Thyroid gland (tissue), 4 donors: ENCODE measurements at regions not wholly inside any gene's neighbourhood (a gene's known extent, or its start where the extent isn't known, plus 50 kb on each side); places are given as distances from the start of the nearest gene placed in this dataset.

Source experiments
- POLR2A ChIP-seq, 2 donors: fragments of 450-650 bp; IDR thresholded peaks; one replicate each; pipeline ENCODE4 v1.6.1; 2017; ENCODE audit warnings: antibody characterized with exemption in 2 of 2, mild to moderate bottlenecking in 2 of 2, moderate library complexity in 1 of 2
- TF ChIP-seq, protein P1 (sequence below), 6 experiments: fragments of 200-600 bp in 3 of 6; fragments of 450-650 bp in 3 of 6; sonication (generic) in 3 of 6; IDR thresholded peaks; one replicate each; pipeline ENCODE4 v1.5.1; 2016 to 2019; ENCODE audit warnings: antibody characterized with exemption in 6 of 6, mild to moderate bottlenecking in 2 of 6, inconsistent platforms in 1 of 6, moderate library complexity in 1 of 6

DNA sequence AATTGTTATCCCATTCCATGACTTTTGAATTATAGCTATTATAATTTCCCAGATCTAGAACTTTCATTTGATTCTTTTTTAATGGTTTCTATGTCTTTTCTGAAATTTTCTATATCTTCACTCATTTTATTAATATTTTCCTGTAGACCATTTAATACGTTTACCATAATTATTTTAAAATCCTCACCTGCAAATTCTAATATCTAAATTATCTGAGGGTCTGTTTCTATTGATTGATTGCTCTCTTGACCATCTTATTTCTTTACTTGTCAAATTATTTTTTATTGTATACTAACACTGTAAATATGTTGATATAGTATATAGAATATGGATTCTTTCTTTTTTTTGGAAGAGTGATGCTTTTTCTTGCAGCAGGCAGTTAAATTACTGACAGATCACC lies 229.3 kb upstream of the CTBP2 start:
- TF ChIP-seq, protein P1, sequence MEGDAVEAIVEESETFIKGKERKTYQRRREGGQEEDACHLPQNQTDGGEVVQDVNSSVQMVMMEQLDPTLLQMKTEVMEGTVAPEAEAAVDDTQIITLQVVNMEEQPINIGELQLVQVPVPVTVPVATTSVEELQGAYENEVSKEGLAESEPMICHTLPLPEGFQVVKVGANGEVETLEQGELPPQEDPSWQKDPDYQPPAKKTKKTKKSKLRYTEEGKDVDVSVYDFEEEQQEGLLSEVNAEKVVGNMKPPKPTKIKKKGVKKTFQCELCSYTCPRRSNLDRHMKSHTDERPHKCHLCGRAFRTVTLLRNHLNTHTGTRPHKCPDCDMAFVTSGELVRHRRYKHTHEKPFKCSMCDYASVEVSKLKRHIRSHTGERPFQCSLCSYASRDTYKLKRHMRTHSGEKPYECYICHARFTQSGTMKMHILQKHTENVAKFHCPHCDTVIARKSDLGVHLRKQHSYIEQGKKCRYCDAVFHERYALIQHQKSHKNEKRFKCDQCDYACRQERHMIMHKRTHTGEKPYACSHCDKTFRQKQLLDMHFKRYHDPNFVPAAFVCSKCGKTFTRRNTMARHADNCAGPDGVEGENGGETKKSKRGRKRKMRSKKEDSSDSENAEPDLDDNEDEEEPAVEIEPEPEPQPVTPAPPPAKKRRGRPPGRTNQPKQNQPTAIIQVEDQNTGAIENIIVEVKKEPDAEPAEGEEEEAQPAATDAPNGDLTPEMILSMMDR (IDR thresholded peaks at IDR 0.05): no peak
- no peak for TF ChIP-seq POLR2A (IDR thresholded peaks at IDR 0.05)
